Keratinocyte (primary cell): ENCODE measurements at regions not wholly inside any gene's neighbourhood (a gene's known extent, or its start where the extent isn't known, plus 50 kb on each side); places are given as distances from the start of the nearest gene placed in this dataset.

Experiments used
- DNase-seq: peaks from one replicate; pipeline ENCODE4 v3.0.0-alpha.2; 2011; ENCODE audit warnings: low read depth, missing footprints, low spot score
- FAIRE-seq: peaks from 2 replicates; lab custom pipeline; 2011; peaks lifted over from hg19 to GRCh38; lab: Jason Lieb, UNC
- H2AFZ ChIP-seq: 2 replicates; pipeline ENCODE4 v1.6.0; 2012; ENCODE audit warnings: low read length, control low read depth, inconsistent platforms; ENCODE audit not compliant: control insufficient read depth
- H3K27ac ChIP-seq: 2 replicates; pipeline ENCODE4 v1.5.1; 2011; ENCODE audit warnings: low read length; ENCODE audit not compliant: control insufficient read depth, insufficient read depth
- H3K27me3 ChIP-seq: 3 replicates; pipeline ENCODE4 v1.6.0; 2011; ENCODE audit warnings: low read length; ENCODE audit not compliant: control insufficient read depth, insufficient read depth; ENCODE audit errors: extremely low read depth
- H3K36me3 ChIP-seq, 2 experiments: 2 replicates in 1 of 2; 3 replicates in 1 of 2; pipeline ENCODE4 v1.5.1; 2011; ENCODE audit warnings: low read length in 2 of 2, mild to moderate bottlenecking in 1 of 2; ENCODE audit not compliant: control insufficient read depth in 2 of 2, insufficient read depth in 2 of 2; ENCODE audit errors: extremely low read depth in 1 of 2
- H3K4me1 ChIP-seq: 3 replicates; pipeline ENCODE4 v1.5.1; 2011; ENCODE audit warnings: low read length; ENCODE audit not compliant: control insufficient read depth, insufficient read depth; ENCODE audit errors: extremely low read depth
- H3K4me2 ChIP-seq: 3 replicates; pipeline ENCODE4 v1.6.0; 2011; ENCODE audit warnings: low read depth, low read length; ENCODE audit not compliant: control insufficient read depth, insufficient read depth; ENCODE audit errors: extremely low read depth
- H3K4me3 ChIP-seq, 3 experiments: fragments of 200-600 bp in 1 of 3; sonication (generic) in 1 of 3; 2 replicates in 2 of 3; 3 replicates in 1 of 3; pipeline ENCODE4 v1.5.1; 2011 to 2016; ENCODE audit warnings: low read length in 3 of 3, mild to moderate bottlenecking in 3 of 3, control low read depth in 2 of 3, inconsistent platforms in 1 of 3, low read depth in 1 of 3, mixed read lengths in 1 of 3, mixed run types in 1 of 3, moderate library complexity in 1 of 3; ENCODE audit not compliant: control insufficient read depth in 2 of 3, insufficient read depth in 2 of 3; ENCODE audit errors: extremely low read depth in 1 of 3
- H3K79me2 ChIP-seq: 2 replicates; pipeline ENCODE4 v1.6.0; 2012; ENCODE audit warnings: low read length; ENCODE audit not compliant: control insufficient read depth, insufficient read depth
- H3K9ac ChIP-seq: 3 replicates; pipeline ENCODE4 v1.6.0; 2011; ENCODE audit warnings: low read length; ENCODE audit not compliant: control insufficient read depth, insufficient read depth; ENCODE audit errors: extremely low read depth
- H3K9me1 ChIP-seq: 3 replicates; pipeline ENCODE4 v1.6.0; 2011; ENCODE audit warnings: low read length; ENCODE audit not compliant: control insufficient read depth, insufficient read depth; ENCODE audit errors: extremely low read depth
- H3K9me3 ChIP-seq: 2 replicates; pipeline ENCODE4 v1.5.1; 2012; ENCODE audit warnings: low read depth, low read length; ENCODE audit not compliant: control insufficient read depth
- H4K20me1 ChIP-seq: 3 replicates; pipeline ENCODE4 v1.6.0; 2011; ENCODE audit warnings: low read length; ENCODE audit not compliant: control insufficient read depth, insufficient read depth; ENCODE audit errors: extremely low read depth
- EZH2 ChIP-seq: IDR thresholded peaks from one replicate; pipeline ENCODE4 v1.6.1; 2012; ENCODE audit warnings: inconsistent platforms, mild to moderate bottlenecking, low read length, moderate library complexity
- dilution Hi-C: fragments of 300-500 bp; cut with MboI; formaldehyde crosslinking; loops from one replicate; pipeline ENCODE4 v1.7.0; 2020; ENCODE audit warnings: low sequenced_read_pairs; ENCODE audit not compliant: extremely low pct_ligation_motif_present
- TF ChIP-seq, protein P1 (sequence below), 3 experiments: IDR thresholded peaks in 1 of 3; conservative IDR thresholded peaks in 1 of 3; optimal IDR thresholded peaks in 1 of 3; 2 replicates in 2 of 3; 3 replicates in 1 of 3; pipeline versions ENCODE3 to v1.5.1; 2011; ENCODE audit warnings: low read length in 3 of 3, mild to moderate bottlenecking in 3 of 3, moderate library complexity in 2 of 3, control low read depth in 1 of 3, inconsistent platforms in 1 of 3; ENCODE audit not compliant: insufficient read depth in 2 of 3; ENCODE audit errors: extremely low read depth in 1 of 3

DNA sequence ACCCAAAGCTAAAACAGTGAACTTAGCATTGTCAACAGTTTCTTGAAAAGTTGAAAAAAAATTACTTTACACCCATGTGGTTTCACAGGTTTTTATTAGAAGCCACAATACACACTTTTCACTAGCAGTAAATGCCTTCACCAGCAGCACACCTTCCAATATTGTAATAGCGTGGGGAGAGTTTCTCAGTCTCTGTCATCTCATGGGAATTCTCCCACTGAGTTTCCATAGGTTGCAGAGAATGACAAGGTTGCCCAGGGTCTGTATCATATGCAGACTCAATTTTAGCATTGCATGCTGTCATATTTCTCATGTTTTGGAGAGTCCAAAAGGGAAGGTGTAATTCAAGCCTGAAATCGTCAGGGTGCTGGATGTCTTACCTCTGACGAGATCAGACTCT, 486.1 kb upstream of the TENM3 start:
- no peak overlapping the region for H3K9ac ChIP-seq
- peaks cover 5% of the 10 kb centered on the region for H3K27me3 ChIP-seq
- no peaks in the 10 kb centered on the region for H3K79me2 ChIP-seq
- FAIRE-seq (no peak), DNase-seq (no peak)
- no peak overlapping the region for H3K4me3 ChIP-seq
- H4K20me1 ChIP-seq = no peaks in the 10 kb centered on the region
- no peak overlapping the region for H3K27ac ChIP-seq
- dilution Hi-C loops = no loop called here
- no peak overlapping the region for H2AFZ ChIP-seq
- no peaks in the 10 kb centered on the region for H3K9me3 ChIP-seq
- no peak overlapping the region for H3K4me2 ChIP-seq
- no peaks in the 10 kb centered on the region for H3K9me1 ChIP-seq
- H3K36me3 ChIP-seq = no peaks in the 10 kb centered on the region
- TF ChIP-seq, protein P1, sequence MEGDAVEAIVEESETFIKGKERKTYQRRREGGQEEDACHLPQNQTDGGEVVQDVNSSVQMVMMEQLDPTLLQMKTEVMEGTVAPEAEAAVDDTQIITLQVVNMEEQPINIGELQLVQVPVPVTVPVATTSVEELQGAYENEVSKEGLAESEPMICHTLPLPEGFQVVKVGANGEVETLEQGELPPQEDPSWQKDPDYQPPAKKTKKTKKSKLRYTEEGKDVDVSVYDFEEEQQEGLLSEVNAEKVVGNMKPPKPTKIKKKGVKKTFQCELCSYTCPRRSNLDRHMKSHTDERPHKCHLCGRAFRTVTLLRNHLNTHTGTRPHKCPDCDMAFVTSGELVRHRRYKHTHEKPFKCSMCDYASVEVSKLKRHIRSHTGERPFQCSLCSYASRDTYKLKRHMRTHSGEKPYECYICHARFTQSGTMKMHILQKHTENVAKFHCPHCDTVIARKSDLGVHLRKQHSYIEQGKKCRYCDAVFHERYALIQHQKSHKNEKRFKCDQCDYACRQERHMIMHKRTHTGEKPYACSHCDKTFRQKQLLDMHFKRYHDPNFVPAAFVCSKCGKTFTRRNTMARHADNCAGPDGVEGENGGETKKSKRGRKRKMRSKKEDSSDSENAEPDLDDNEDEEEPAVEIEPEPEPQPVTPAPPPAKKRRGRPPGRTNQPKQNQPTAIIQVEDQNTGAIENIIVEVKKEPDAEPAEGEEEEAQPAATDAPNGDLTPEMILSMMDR (optimal IDR thresholded peaks at IDR 0.05 in 1 of 3, IDR thresholded peaks at IDR 0.05 in 1 of 3, conservative IDR thresholded peaks at IDR 0.05 in 1 of 3; ENCODE audit: extremely low read depth in 1 of 3, insufficient read depth in 2 of 3, low read length in 3 of 3) = no peak
- no peak for TF ChIP-seq EZH2
- no peaks in the 10 kb centered on the region for H3K4me1 ChIP-seq

DNA sequence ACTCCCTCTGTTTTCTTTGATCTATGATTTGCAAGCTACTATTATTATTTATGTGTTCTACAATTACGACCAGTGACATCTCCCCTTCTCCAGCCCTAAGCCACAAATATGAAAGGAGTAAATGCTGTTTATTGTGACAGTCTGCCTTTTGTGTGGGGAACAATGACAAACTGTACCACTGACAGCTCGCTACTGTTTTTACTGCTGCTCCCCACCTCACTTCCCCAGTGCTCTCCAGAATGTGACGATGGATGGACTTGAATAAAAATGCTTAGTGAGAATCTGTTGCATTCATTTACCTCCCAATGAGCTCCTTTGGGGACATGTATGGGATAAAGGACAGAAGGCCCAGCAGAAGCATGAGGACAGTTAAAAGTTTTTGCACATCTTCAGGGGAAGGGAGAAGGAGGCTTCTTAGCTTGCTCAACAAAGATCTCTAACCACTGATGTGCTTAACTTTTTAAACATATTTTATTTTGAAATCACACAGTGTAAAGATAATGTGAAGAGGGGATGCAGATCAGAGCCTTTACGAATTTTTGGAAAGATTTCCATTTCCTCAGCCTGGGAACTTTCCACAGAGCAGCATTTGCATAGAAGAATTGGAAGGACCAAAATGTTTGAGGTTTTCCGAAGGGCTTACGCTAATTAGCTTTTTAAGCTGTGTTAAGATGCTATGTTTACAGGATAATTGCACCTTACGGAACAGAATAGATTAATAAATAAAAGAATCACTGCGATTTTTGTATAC, 485.1 kb upstream of the TENM3 start:
- Histone ChIP-seq H3K79me2 (no peaks in the 10 kb centered on the region), H3K4me3 (no peak overlapping the region), H3K9me3 (no peaks in the 10 kb centered on the region), H3K36me3 (no peaks in the 10 kb centered on the region), H2AFZ (no peak overlapping the region), H3K9ac (no peak overlapping the region), H4K20me1 (no peaks in the 10 kb centered on the region), H3K4me1 (no peaks in the 10 kb centered on the region), H3K27ac (no peak overlapping the region), H3K4me2 (no peak overlapping the region), H3K27me3 (peaks cover 5% of the 10 kb centered on the region), H3K9me1 (no peaks in the 10 kb centered on the region)
- DNase-seq = no peak
- no peak for FAIRE-seq
- dilution Hi-C loops = no loop called here
- TF ChIP-seq, protein P1 (optimal IDR thresholded peaks at IDR 0.05 in 1 of 3, IDR thresholded peaks at IDR 0.05 in 1 of 3, conservative IDR thresholded peaks at IDR 0.05 in 1 of 3; ENCODE audit: extremely low read depth in 1 of 3, insufficient read depth in 2 of 3, low read length in 3 of 3) = no peak
- no peak for TF ChIP-seq EZH2
